ENCODE measurements at regions not wholly inside any gene's neighbourhood (a gene's known extent, or its start where the extent isn't known, plus 50 kb on each side); places are given as distances from the start of the nearest gene placed in this dataset.
"Not testable (repeated sequence)": the region's sequence is repeated elsewhere in the genome, so short reads cannot be mapped to it uniquely, and the experiment has no call there.

GRCh38 chr4:120209706-120210105 is 143.1 kb upstream of the MAD2L1 start:
- FAIRE-seq = no peak
- no peak for DNase-seq (ENCODE audit: low spot score)

- no peak for FAIRE-seq
- DNase-seq (ENCODE audit: low spot score) = no peak
These were observed 140.4 kb upstream of the MAD2L1 start for GRCh38 chr4:120207021-120207420.

GRCh38 chr4:120202222-120202621 is 135.6 kb upstream of the MAD2L1 start:
- DNase-seq (ENCODE audit: low spot score) = no peak
- FAIRE-seq = no peak

- FAIRE-seq; DNase-seq (ENCODE audit: low spot score): not testable (repeated sequence)
These were observed 134.0 kb upstream of the MAD2L1 start for GRCh38 chr4:120200573-120201110.

GRCh38 chr4:120198411-120198810 is 131.8 kb upstream of the MAD2L1 start:
- FAIRE-seq = no peak
- DNase-seq (ENCODE audit: low spot score) = peak; percentile 54

- no peak for FAIRE-seq
- DNase-seq (ENCODE audit: low spot score) = no peak
These were observed 111.0 kb upstream of the MAD2L1 start for GRCh38 chr4:120177603-120178002.

- DNase-seq (ENCODE audit: low spot score) = no peak
- no peak for FAIRE-seq
These were observed 108.6 kb upstream of the MAD2L1 start for GRCh38 chr4:120175272-120175671.

- DNase-seq (ENCODE audit: low spot score) (no peak), FAIRE-seq (no peak)
These were observed 97.2 kb upstream of the MAD2L1 start for GRCh38 chr4:120163895-120164294.

GRCh38 chr4:120158841-120159463 is 92.3 kb upstream of the MAD2L1 start:
- no peak for FAIRE-seq

GRCh38 chr4:120158046-120158445 is 91.4 kb upstream of the MAD2L1 start:
- no peak for DNase-seq (ENCODE audit: low spot score)
- peak; percentile 27 for FAIRE-seq

More at GRCh38 chr4:120158841-120159463, 92.3 kb upstream of the MAD2L1 start:
- no peak for DNase-seq (ENCODE audit: low spot score)

- FAIRE-seq = no peak
- DNase-seq (ENCODE audit: low spot score) = peak; percentile 5
These were observed 89.6 kb upstream of the MAD2L1 start for GRCh38 chr4:120156120-120156718.

- DNase-seq (ENCODE audit: low spot score) (no peak), FAIRE-seq (no peak)
These were observed 88.6 kb upstream of the MAD2L1 start for GRCh38 chr4:120155287-120155686.

- FAIRE-seq (no peak), DNase-seq (ENCODE audit: low spot score) (no peak)
These were observed 78.0 kb upstream of the MAD2L1 start for GRCh38 chr4:120144634-120145033.

GRCh38 chr4:120144041-120144440 is 77.4 kb upstream of the MAD2L1 start:
- DNase-seq (ENCODE audit: low spot score) = no peak
- no peak for FAIRE-seq

- FAIRE-seq = no peak
- DNase-seq (ENCODE audit: low spot score) = no peak
These were observed 72.7 kb upstream of the MAD2L1 start for GRCh38 chr4:120139392-120139791.

- FAIRE-seq (no peak), DNase-seq (ENCODE audit: low spot score) (no peak)
These were observed 66.3 kb upstream of the MAD2L1 start for GRCh38 chr4:120132935-120133334.

GRCh38 chr4:120130786-120131185 is 64.1 kb upstream of the MAD2L1 start:
- no peak for DNase-seq (ENCODE audit: low spot score)
- no peak for FAIRE-seq
